ENCODE measurements at regions not wholly inside any gene's neighbourhood (a gene's known extent, or its start where the extent isn't known, plus 50 kb on each side); places are given as distances from the start of the nearest gene placed in this dataset.

GRCh38 chr11:47918370-47918690 lies 62.0 kb upstream of the PTPRJ start:
- no peaks in the 10 kb centered on the region for H3K36me3 Mint-ChIP-seq (ENCODE audit: unreplicated experiment)
- no peak for TF ChIP-seq CTCF (IDR thresholded peaks at IDR 0.05; ENCODE audit: partially characterized antibody, unreplicated experiment)
- no peak for DNase-seq
- peaks cover 6% of the 10 kb centered on the region for H3K4me1 Mint-ChIP-seq (ENCODE audit: low read depth, unreplicated experiment)
- no peaks in the 10 kb centered on the region for H3K27me3 Mint-ChIP-seq (ENCODE audit: unreplicated experiment)
- no peak overlapping the region for H3K27ac Mint-ChIP-seq (ENCODE audit: unreplicated experiment)
- no peak overlapping the region for H3K4me3 Mint-ChIP-seq (ENCODE audit: unreplicated experiment)
- no peaks in the 10 kb centered on the region for H3K9me3 Mint-ChIP-seq (ENCODE audit: unreplicated experiment)

GRCh38 chr11:47917599-47918369 lies 62.6 kb upstream of the PTPRJ start:
- Mint-ChIP-seq H3K27me3 (ENCODE audit: unreplicated experiment) (no peaks in the 10 kb centered on the region), H3K9me3 (ENCODE audit: unreplicated experiment) (no peaks in the 10 kb centered on the region), H3K4me3 (ENCODE audit: unreplicated experiment) (no peak overlapping the region), H3K4me1 (ENCODE audit: low read depth, unreplicated experiment) (peaks cover 6% of the 10 kb centered on the region), H3K27ac (ENCODE audit: unreplicated experiment) (no peak overlapping the region), H3K36me3 (ENCODE audit: unreplicated experiment) (no peaks in the 10 kb centered on the region)
- no peak for DNase-seq
- no peak for TF ChIP-seq CTCF (IDR thresholded peaks at IDR 0.05; ENCODE audit: partially characterized antibody, unreplicated experiment)

GRCh38 chr11:47916361-47916841 lies 64.0 kb upstream of the PTPRJ start:
- Mint-ChIP-seq H3K27ac (ENCODE audit: unreplicated experiment) (peak overlapping the region; percentile 5), H3K4me3 (ENCODE audit: unreplicated experiment) (no peak overlapping the region), H3K27me3 (ENCODE audit: unreplicated experiment) (no peaks in the 10 kb centered on the region), H3K4me1 (ENCODE audit: low read depth, unreplicated experiment) (peaks cover 6% of the 10 kb centered on the region), H3K9me3 (ENCODE audit: unreplicated experiment) (no peaks in the 10 kb centered on the region), H3K36me3 (ENCODE audit: unreplicated experiment) (no peaks in the 10 kb centered on the region)
- no peak for TF ChIP-seq CTCF (IDR thresholded peaks at IDR 0.05; ENCODE audit: partially characterized antibody, unreplicated experiment)
- DNase-seq, result no peak

GRCh38 chr11:47915783-47916182 lies 64.6 kb upstream of the PTPRJ start:
- no peak for TF ChIP-seq CTCF (IDR thresholded peaks at IDR 0.05; ENCODE audit: partially characterized antibody, unreplicated experiment)
- peak overlapping the region; percentile 5 for H3K27ac Mint-ChIP-seq (ENCODE audit: unreplicated experiment)
- peaks cover 6% of the 10 kb centered on the region for H3K4me1 Mint-ChIP-seq (ENCODE audit: low read depth, unreplicated experiment)
- H3K36me3 Mint-ChIP-seq (ENCODE audit: unreplicated experiment), result no peaks in the 10 kb centered on the region
- H3K27me3 Mint-ChIP-seq (ENCODE audit: unreplicated experiment), result no peaks in the 10 kb centered on the region
- no peak overlapping the region for H3K4me3 Mint-ChIP-seq (ENCODE audit: unreplicated experiment)
- H3K9me3 Mint-ChIP-seq (ENCODE audit: unreplicated experiment), result no peaks in the 10 kb centered on the region
- no peak for DNase-seq

DNA sequence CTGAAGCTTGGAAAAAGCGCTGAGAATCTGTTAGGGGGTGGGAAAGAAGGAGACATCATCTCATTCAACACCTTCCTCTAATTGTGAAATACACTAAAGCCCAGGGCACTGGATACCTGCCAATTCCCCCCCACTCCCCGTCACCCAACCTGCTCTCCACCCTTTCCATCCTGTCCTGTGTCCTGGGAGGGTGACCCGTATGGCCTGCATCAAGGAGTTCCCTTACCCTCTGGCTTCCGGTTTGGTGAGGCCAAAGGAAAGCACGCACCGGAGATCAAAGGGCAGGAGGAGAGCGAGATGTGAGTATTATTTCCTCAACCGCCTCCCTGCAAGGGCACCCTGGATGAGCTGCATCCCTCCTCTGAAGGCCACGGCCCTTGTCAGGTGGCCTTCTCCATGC lies 65.0 kb upstream of the PTPRJ start:
- Mint-ChIP-seq H3K27ac (ENCODE audit: unreplicated experiment) (no peak overlapping the region), H3K4me3 (ENCODE audit: unreplicated experiment) (no peak overlapping the region), H3K27me3 (ENCODE audit: unreplicated experiment) (no peaks in the 10 kb centered on the region)

More for the DNA sequence above, 65.0 kb upstream of the PTPRJ start:
- no peaks in the 10 kb centered on the region for H3K9me3 Mint-ChIP-seq (ENCODE audit: unreplicated experiment)
- H3K4me1 Mint-ChIP-seq (ENCODE audit: low read depth, unreplicated experiment), result peaks cover 6% of the 10 kb centered on the region
- no peak for TF ChIP-seq CTCF (IDR thresholded peaks at IDR 0.05; ENCODE audit: partially characterized antibody, unreplicated experiment)
- DNase-seq, result no peak
- no peaks in the 10 kb centered on the region for H3K36me3 Mint-ChIP-seq (ENCODE audit: unreplicated experiment)

Measured in glutamatergic neuron (in vitro differentiated cells).